Breast epithelium (tissue), 3 donors: ENCODE measurements at regions not wholly inside any gene's neighbourhood (a gene's known extent, or its start where the extent isn't known, plus 50 kb on each side); places are given as distances from the start of the nearest gene placed in this dataset.

ENCODE experiments used
- POLR2A ChIP-seq: fragments of 450-650 bp; IDR thresholded peaks from one replicate; pipeline ENCODE4 v1.6.1; 2016; ENCODE audit warnings: antibody characterized with exemption, mild to moderate bottlenecking, moderate library complexity
- POLR2AphosphoS5 ChIP-seq, 3 donors: sonication (generic); formaldehyde crosslinking; IDR thresholded peaks; one replicate each; pipeline ENCODE4 v1.6.1; 2017; ENCODE audit warnings: antibody characterized with exemption in 3 of 3
- TF ChIP-seq, protein P1 (sequence below), 3 donors: fragments of 450-650 bp; IDR thresholded peaks; one replicate each; pipeline ENCODE4 v1.5.1; 2016 to 2017; ENCODE audit warnings: antibody characterized with exemption in 3 of 3, mild to moderate bottlenecking in 3 of 3, moderate library complexity in 3 of 3

DNA sequence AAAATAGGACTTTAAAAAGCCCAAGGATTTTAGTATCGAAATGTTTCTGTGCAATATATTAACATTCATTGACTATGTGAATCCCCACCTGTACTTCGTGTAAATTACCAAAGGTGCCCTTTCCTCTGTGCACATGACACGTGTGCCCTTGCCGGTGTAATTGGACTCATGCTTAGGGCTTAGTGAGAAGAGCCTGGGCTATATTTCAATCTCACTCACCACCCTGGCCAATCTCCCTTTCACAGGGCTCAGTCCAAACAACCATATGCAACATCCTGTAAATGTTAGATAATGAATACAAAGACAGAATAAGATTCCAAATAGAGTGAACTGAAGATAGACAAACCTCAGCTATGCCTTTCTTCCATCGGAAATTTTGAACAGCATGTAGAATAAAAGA lies 564.3 kb downstream of the USP25 start:
- no peak for TF ChIP-seq POLR2AphosphoS5 (IDR thresholded peaks at IDR 0.05)
- TF ChIP-seq, protein P1, sequence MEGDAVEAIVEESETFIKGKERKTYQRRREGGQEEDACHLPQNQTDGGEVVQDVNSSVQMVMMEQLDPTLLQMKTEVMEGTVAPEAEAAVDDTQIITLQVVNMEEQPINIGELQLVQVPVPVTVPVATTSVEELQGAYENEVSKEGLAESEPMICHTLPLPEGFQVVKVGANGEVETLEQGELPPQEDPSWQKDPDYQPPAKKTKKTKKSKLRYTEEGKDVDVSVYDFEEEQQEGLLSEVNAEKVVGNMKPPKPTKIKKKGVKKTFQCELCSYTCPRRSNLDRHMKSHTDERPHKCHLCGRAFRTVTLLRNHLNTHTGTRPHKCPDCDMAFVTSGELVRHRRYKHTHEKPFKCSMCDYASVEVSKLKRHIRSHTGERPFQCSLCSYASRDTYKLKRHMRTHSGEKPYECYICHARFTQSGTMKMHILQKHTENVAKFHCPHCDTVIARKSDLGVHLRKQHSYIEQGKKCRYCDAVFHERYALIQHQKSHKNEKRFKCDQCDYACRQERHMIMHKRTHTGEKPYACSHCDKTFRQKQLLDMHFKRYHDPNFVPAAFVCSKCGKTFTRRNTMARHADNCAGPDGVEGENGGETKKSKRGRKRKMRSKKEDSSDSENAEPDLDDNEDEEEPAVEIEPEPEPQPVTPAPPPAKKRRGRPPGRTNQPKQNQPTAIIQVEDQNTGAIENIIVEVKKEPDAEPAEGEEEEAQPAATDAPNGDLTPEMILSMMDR (IDR thresholded peaks at IDR 0.05) = no peak
- TF ChIP-seq POLR2A = no peak
